ENCODE measurements at regions not wholly inside any gene's neighbourhood (a gene's known extent, or its start where the extent isn't known, plus 50 kb on each side); places are given as distances from the start of the nearest gene placed in this dataset.

DNA sequence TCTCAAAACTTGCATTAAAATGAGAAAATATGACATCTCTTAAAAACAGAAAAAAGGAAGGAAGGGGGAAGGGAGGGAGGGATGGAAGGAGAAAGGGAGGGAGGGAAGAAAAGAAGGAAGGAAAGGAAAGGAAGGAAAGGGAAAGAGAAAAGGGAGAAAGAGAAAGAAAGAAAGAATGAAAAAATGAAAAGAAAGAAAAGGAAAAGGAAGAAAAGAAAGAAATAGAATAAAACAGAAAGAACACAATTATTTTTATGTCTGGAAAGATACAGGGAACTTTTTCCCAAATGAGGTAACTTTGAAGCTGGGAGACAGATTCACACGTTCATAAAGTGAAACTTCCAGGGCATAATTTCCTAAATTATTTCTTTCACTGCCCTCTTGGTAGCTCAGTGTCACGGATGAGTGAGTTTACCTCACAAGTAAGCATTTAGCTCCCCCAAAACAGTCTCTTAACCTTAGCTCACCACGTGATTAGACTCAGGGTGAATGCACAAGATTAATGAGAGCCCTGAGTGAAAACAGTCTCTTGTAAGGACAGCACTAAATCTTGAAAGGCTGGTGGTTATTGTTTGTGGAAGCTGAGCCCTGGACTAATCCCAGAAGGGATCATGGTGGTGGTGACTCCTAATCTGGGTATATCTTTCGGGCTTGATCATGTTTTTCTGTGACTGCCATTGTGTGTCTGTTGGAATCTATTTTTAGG lies 74.1 kb upstream of the HDAC9 start:
- no TSS peak for BruUV-seq (replicated peaks)
- CTCF ChIA-PET: interaction anchor here (0.6 to 2.3 kb wide), 3 partner anchors 69 to 150 kb away, joined by 3 to 6 read pairs (median 3); no protein-coding TSS in a partner anchor
- H3K27ac Mint-ChIP-seq (ENCODE audit: low read depth, unreplicated experiment): peak overlapping the region; percentile 87

GRCh38 chr7:18425227-18425626 lies 70.3 kb upstream of the HDAC9 start:
- no peaks in the 10 kb centered on the region for H3K9me3 Mint-ChIP-seq (ENCODE audit: unreplicated experiment)
- TF ChIP-seq CTCF (IDR thresholded peaks at IDR 0.05; ENCODE audit: unreplicated experiment): no peak
- intact Hi-C loops (cut with micrococcal nuclease): no loop called here
- BruUV-seq (replicated peaks): no TSS peak
- ChIA-PET CTCF (no interaction called here), POLR2A (no interaction called here)
- no peak overlapping the region for H3K27ac Mint-ChIP-seq (ENCODE audit: low read depth, unreplicated experiment)
- no peak overlapping the region for H3K4me3 Mint-ChIP-seq (ENCODE audit: unreplicated experiment)
- H3K36me3 Mint-ChIP-seq (ENCODE audit: insufficient read depth, unreplicated experiment): no peaks in the 10 kb centered on the region
- H3K4me1 Mint-ChIP-seq (ENCODE audit: insufficient read depth, unreplicated experiment): peaks cover 40% of the 10 kb centered on the region
- no peak for DNase-seq (ENCODE audit: unreplicated experiment)
- H3K27me3 Mint-ChIP-seq (ENCODE audit: insufficient read depth, unreplicated experiment): no peaks in the 10 kb centered on the region

More for the DNA sequence above, 74.1 kb upstream of the HDAC9 start:
- TF ChIP-seq CTCF (IDR thresholded peaks at IDR 0.05; ENCODE audit: unreplicated experiment): no peak
- intact Hi-C loops (cut with micrococcal nuclease): no loop called here
- H3K9me3 Mint-ChIP-seq (ENCODE audit: unreplicated experiment): no peaks in the 10 kb centered on the region
- POLR2A ChIA-PET: interaction anchor here (0.6 to 2.7 kb wide), 4 partner anchors 22 to 87 kb away, joined by 3 to 16 read pairs (median 4); no protein-coding TSS in a partner anchor
- peaks cover 15% of the 10 kb centered on the region for H3K4me1 Mint-ChIP-seq (ENCODE audit: insufficient read depth, unreplicated experiment)
- no peak for DNase-seq (ENCODE audit: unreplicated experiment)
- H3K4me3 Mint-ChIP-seq (ENCODE audit: unreplicated experiment): no peak overlapping the region
- H3K27me3 Mint-ChIP-seq (ENCODE audit: insufficient read depth, unreplicated experiment): no peaks in the 10 kb centered on the region
- H3K36me3 Mint-ChIP-seq (ENCODE audit: insufficient read depth, unreplicated experiment): no peaks in the 10 kb centered on the region

- H3K27me3 Mint-ChIP-seq (ENCODE audit: insufficient read depth, unreplicated experiment): no peaks in the 10 kb centered on the region
- BruUV-seq (replicated peaks): no TSS peak
- ChIA-PET POLR2A (interaction anchor here (1.5 kb wide), 1 partner anchor 15 kb away, joined by 3 read pairs; no protein-coding TSS in a partner anchor), CTCF (interaction anchor here (0.5 kb wide), 1 partner anchor 73 kb away, joined by 4 read pairs; no protein-coding TSS in a partner anchor)
- intact Hi-C loops (cut with micrococcal nuclease): no loop called here
- no peaks in the 10 kb centered on the region for H3K9me3 Mint-ChIP-seq (ENCODE audit: unreplicated experiment)
- H3K4me3 Mint-ChIP-seq (ENCODE audit: unreplicated experiment): no peak overlapping the region
- H3K27ac Mint-ChIP-seq (ENCODE audit: low read depth, unreplicated experiment): peak overlapping the region; percentile 82
- no peak for DNase-seq (ENCODE audit: unreplicated experiment)
- H3K36me3 Mint-ChIP-seq (ENCODE audit: insufficient read depth, unreplicated experiment): no peaks in the 10 kb centered on the region
- TF ChIP-seq CTCF (IDR thresholded peaks at IDR 0.05; ENCODE audit: unreplicated experiment): no peak
- peaks cover 36% of the 10 kb centered on the region for H3K4me1 Mint-ChIP-seq (ENCODE audit: insufficient read depth, unreplicated experiment)
Measured at GRCh38 chr7:18425838-18426445, 69.6 kb upstream of the HDAC9 start.

DNA sequence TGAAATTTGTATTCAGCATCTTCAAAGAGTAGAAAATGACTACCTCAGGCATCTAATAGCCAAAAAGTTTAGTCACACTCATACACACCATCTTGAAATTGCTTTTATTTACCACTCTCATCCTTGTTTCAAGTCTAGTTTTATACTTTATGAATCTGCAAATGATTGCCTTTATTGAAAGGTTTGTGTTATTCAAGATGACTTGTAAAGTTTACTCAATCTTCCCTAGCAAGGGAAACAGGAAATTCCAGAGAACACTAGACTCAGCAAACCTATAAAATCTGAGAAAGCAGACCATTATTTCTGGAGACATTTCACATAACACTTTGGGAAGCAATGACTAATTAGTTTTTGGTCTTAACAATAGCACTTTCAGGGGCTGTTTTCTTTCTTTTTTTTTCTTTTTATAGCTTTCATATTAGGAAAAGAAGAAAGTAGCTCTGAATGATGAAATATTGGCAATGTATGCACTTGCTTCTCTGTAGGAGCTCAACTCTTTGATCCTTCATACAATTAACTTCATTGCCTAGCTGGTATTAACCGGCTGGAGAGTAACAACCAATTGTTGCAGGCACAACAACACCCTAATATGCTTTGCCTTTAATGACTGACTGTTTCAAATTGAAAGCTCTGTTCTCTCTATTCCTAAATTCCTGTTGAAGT lies 68.9 kb upstream of the HDAC9 start:
- POLR2A ChIA-PET: interaction anchor here (1.1 to 1.5 kb wide), 2 partner anchors 16 to 82 kb away, joined by 3 to 4 read pairs; no protein-coding TSS in a partner anchor
- Mint-ChIP-seq H3K4me3 (ENCODE audit: unreplicated experiment) (no peak overlapping the region), H3K27me3 (ENCODE audit: insufficient read depth, unreplicated experiment) (no peaks in the 10 kb centered on the region), H3K9me3 (ENCODE audit: unreplicated experiment) (no peaks in the 10 kb centered on the region), H3K4me1 (ENCODE audit: insufficient read depth, unreplicated experiment) (peaks cover 31% of the 10 kb centered on the region), H3K27ac (ENCODE audit: low read depth, unreplicated experiment) (peak overlapping the region; percentile 82), H3K36me3 (ENCODE audit: insufficient read depth, unreplicated experiment) (no peaks in the 10 kb centered on the region)
- peak; percentile 35 for DNase-seq (ENCODE audit: unreplicated experiment)
- CTCF ChIA-PET: interaction anchor here (0.9 kb wide), 1 partner anchor 70 kb away, joined by 3 read pairs; no protein-coding TSS in a partner anchor
- BruUV-seq (replicated peaks): no TSS peak
- intact Hi-C loops (cut with micrococcal nuclease): no loop called here
- no peak for TF ChIP-seq CTCF (IDR thresholded peaks at IDR 0.05; ENCODE audit: unreplicated experiment)
